GM12865 (cell line): ENCODE measurements at regions not wholly inside any gene's neighbourhood (a gene's known extent, or its start where the extent isn't known, plus 50 kb on each side); places are given as distances from the start of the nearest gene placed in this dataset.

ENCODE experiments used
- DNase-seq: peaks from one replicate; pipeline ENCODE4 v3.0.0; 2010; ENCODE audit warnings: low read depth
- H3K4me3 ChIP-seq: 2 replicates; pipeline ENCODE4 v1.5.1; 2011; ENCODE audit warnings: mild to moderate bottlenecking, low read depth, low read length, control low read depth
- CTCF ChIP-seq: IDR thresholded peaks from 2 replicates; pipeline ENCODE4 v1.5.1; 2011; ENCODE audit warnings: low read length, control low read depth, low read depth, inconsistent platforms; ENCODE audit not compliant: insufficient read depth; ENCODE audit errors: missing control alignments

GRCh38 chr1:80498673-80499072, 1302.1 kb upstream of the ADGRL2 start:
- no peak for DNase-seq
- TF ChIP-seq CTCF: no peak
- no peak overlapping the region for H3K4me3 ChIP-seq

DNA sequence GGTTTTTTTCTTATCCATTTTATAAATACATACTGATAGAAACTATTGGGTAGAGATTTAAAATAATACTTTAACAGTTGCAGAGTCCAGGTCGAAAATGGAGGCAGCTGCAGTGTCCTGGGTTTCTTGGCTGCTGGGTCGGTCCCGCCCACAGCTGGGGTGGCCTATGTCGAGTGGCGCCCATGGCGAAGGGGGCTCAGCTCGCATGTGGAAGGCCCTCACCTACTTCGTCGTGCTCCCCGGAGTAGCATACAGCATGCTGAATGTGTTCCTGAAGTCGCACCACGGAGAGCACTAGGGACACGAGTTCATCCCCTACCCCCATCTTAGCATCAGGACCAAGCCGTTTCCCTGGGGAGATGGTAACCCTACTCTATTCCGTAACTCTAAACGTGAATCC, 1304.9 kb upstream of the ADGRL2 start:
- no peak for DNase-seq
- no peak overlapping the region for H3K4me3 ChIP-seq
- no peak for TF ChIP-seq CTCF

DNA sequence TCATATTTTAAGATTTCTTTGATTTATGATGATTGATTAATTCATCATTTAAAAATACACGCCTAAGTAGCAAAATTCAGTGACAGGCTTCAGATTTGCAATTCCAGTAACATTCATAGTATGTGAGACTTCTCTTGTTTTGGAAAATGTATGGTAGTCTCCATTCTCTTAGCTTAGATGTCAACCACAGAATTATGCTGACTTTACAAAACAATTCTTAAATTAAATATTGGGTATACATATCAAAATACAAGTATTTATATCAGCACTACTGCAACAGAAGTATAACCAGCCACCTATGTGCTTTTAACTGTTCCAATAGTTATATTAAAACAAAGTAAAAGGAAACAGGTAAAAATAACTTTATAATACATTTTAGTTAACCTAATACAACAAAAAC, 1328.6 kb upstream of the ADGRL2 start:
- DNase-seq: no peak
- no peak overlapping the region for H3K4me3 ChIP-seq
- TF ChIP-seq CTCF: no peak

DNA sequence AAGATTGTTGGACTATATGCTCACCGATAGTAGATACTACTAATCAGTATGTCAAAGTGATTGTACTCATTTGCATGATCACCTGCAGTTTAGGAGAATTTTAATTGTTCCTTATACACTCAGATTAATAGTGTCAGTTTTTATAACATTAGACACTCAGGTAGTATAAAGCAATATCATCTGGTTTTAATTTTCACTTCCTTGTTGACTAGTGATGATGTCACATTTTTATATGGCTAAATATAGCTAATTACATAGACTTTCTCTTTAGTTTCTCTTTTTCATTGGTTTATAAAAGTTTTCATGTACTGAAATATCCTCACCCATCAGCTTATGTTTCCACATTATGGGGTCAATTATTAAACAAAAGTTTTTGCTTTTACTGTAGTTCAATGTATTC, 1332.4 kb upstream of the ADGRL2 start:
- H3K4me3 ChIP-seq: no peak overlapping the region
- TF ChIP-seq CTCF: no peak
- DNase-seq: no peak

DNA sequence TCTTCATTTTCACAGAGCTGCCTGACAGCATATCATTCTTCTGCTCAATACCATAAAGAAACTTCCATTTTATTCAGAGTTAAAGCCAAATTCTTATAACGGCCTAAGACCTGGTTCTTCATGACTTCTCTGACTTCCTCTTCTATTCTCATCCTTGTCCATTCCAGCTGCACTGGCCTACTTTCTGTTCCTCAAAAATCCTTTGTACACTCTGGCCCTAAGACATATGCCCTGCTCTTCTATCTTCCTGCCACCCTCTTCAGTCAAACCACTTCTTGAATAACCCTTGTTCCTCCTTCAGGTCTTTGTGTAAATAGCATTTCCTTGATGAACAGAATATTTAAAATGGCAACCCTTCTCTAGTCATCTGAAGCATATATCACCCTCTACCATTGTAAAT, 1338.7 kb upstream of the ADGRL2 start:
- no peak for DNase-seq
- no peak overlapping the region for H3K4me3 ChIP-seq
- no peak for TF ChIP-seq CTCF

DNA sequence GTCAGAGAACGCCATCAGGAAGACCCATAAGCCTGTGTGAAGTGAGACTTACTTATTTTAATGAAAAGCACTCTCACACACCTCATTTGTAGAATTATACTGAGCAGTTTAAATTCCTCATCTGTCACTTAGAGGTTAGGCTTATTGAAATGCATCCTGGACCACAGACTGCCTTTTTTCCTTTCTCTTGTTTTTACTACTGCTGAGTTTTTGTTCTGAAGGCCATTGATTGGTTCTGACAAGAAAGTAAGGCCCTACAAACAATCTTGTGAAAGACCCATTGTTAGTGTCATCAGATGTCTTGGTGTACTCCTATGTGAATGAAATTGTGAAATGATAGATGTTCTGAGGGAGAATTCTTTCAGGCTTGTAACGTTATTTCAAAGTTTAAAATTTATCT, 1343.3 kb upstream of the ADGRL2 start:
- TF ChIP-seq CTCF: no peak
- DNase-seq: no peak
- H3K4me3 ChIP-seq: no peak overlapping the region

DNA sequence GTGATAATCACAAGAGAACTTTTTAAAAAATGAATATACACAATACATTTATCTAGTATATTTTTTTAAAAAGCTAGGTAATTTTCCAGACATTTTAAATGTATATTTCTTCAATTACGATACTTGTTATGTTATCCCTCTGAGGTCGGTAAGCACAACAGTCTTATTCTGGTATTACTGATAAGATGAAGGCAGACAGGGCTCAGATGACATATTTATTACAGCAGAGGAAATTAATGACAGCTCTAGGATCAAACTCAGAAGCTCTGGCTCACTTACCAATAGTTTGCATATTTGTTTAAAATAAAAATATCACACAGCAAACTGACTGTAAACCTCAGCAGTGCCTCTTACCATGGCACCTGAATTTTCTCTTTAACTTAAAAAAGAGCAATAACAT, 1347.0 kb upstream of the ADGRL2 start:
- DNase-seq: no peak
- TF ChIP-seq CTCF: no peak
- H3K4me3 ChIP-seq: no peak overlapping the region
